ENCODE measurements at regions not wholly inside any gene's neighbourhood (a gene's known extent, or its start where the extent isn't known, plus 50 kb on each side); places are given as distances from the start of the nearest gene placed in this dataset.

DNA sequence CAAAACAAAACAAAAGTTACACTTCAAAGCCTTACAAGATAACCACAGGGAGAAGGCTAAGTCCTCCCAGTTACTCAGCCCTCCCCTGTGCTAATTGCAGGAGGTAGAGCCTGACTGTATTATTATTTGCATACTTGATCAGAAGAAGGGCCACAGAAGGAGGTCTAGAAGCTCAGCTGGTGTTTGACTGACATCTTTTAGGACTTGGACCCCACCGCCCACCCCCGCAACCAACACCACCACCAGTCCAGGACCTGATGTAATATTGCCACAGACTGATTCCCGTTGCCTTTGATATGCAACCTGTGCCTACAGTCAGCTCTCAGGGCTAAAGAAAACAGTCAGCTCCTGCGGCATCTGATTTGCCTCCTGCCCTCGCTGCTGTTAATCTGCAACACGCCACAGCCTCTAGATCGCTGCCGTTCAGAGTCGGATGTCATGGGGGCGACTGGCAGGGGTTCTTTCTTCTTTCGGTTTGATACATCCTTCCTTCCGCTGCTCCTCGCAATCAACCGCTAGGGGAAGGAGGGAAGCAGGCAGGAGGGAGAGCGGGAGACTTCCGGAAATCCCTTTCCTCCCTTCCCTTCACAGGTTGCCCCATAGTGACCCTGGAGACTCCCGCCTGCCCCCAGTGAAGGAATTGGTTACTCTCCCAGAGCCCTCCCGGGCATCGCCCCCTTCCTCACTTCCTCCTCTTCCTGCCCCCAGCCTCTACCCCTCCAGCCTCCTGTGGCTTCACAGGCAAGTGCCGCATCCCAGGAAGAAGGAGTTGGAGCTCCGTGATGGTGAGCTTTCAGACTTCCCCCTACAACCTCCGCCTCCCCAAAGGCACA lies 90.5 kb upstream of the SOX9 start:
- Histone ChIP-seq H3K4me1 (ENCODE audit: insufficient read depth, low read length) (peaks cover 5% of the 10 kb centered on the region; the same call in 1 of the 2 replicates), H3K36me3 (ENCODE audit: low read depth, low read length) (no peaks in the 10 kb centered on the region), H3K9me3 (ENCODE audit: low read length) (no peaks in the 10 kb centered on the region), H3K9ac (ENCODE audit: low read length) (peak overlapping the region; percentile 13), H3K4me2 (ENCODE audit: low read length) (peak overlapping the region; percentile 65), H3K4me3 (ENCODE audit: low read length) (peak overlapping the region; percentile 58), H3K9me2 (replicated peaks; ENCODE audit: low read length) (no peaks in the 10 kb centered on the region), H4K20me1 (ENCODE audit: low read length) (no peaks in the 10 kb centered on the region), H2AFZ (ENCODE audit: low read length) (peak overlapping the region; percentile 73), H3K27me3 (ENCODE audit: low read length) (no peaks in the 10 kb centered on the region), H3K27ac (ENCODE audit: low read length) (no peak overlapping the region), H3K79me2 (ENCODE audit: low read length) (no peaks in the 10 kb centered on the region), H3F3A (ENCODE audit: low read length, unreplicated experiment) (no peaks in the 10 kb centered on the region)
- intact Hi-C loops (cut with micrococcal nuclease) = loop anchor here (5.0 kb wide), 2 partner anchors 53 to 67 kb away; no protein-coding TSS in a partner anchor
- ATAC-seq (peak; percentile 85), DNase-seq (peak; percentile 63)
- TSS peak; percentile 27 for BruUV-seq (replicated peaks)
- CTCF ChIA-PET = no interaction called here
- TF ChIP-seq CTCF (conservative IDR thresholded peaks at IDR 0.05; ENCODE audit: low read depth, low read length) = peak; percentile 53
- no peak for TF ChIP-seq EZH2 (IDR thresholded peaks at IDR 0.05; ENCODE audit: low read length, unreplicated experiment)
- POLR2A ChIA-PET (ENCODE audit: unreplicated experiment) = no interaction called here

GRCh38 chr17:72031219-72031884 lies 89.5 kb upstream of the SOX9 start:
- Histone ChIP-seq H3K4me2 (ENCODE audit: low read length) (no peak overlapping the region), H4K20me1 (ENCODE audit: low read length) (no peaks in the 10 kb centered on the region), H3K9me3 (ENCODE audit: low read length) (no peaks in the 10 kb centered on the region), H3K36me3 (ENCODE audit: low read depth, low read length) (no peaks in the 10 kb centered on the region), H3K27ac (ENCODE audit: low read length) (no peak overlapping the region), H2AFZ (ENCODE audit: low read length) (peak overlapping the region; percentile 73; the same call in 1 of the 2 replicates), H3K27me3 (ENCODE audit: low read length) (no peaks in the 10 kb centered on the region), H3K79me2 (ENCODE audit: low read length) (no peaks in the 10 kb centered on the region), H3K4me1 (ENCODE audit: insufficient read depth, low read length) (peaks cover 5% of the 10 kb centered on the region; the same call in 1 of the 2 replicates), H3K9me2 (replicated peaks; ENCODE audit: low read length) (no peaks in the 10 kb centered on the region), H3K9ac (ENCODE audit: low read length) (no peak overlapping the region), H3K4me3 (ENCODE audit: low read length) (no peak overlapping the region), H3F3A (ENCODE audit: low read length, unreplicated experiment) (no peaks in the 10 kb centered on the region)
- BruUV-seq (replicated peaks) = no TSS peak
- intact Hi-C loops (cut with micrococcal nuclease) = loop anchor here (5.0 kb wide), 2 partner anchors 54 to 66 kb away; no protein-coding TSS in a partner anchor
- POLR2A ChIA-PET (ENCODE audit: unreplicated experiment) = no interaction called here
- TF ChIP-seq EZH2 (IDR thresholded peaks at IDR 0.05; ENCODE audit: low read length, unreplicated experiment) (no peak), EZH2phosphoT487 (IDR thresholded peaks at IDR 0.05; ENCODE audit: borderline replicate concordance, low read length) (no peak), CTCF (conservative IDR thresholded peaks at IDR 0.05; ENCODE audit: low read depth, low read length) (no peak)
- ATAC-seq = no peak
- CTCF ChIA-PET = no interaction called here
- DNase-seq = no peak
